Epithelial cell of proximal tubule (primary cell): ENCODE measurements at regions not wholly inside any gene's neighbourhood (a gene's known extent, or its start where the extent isn't known, plus 50 kb on each side); places are given as distances from the start of the nearest gene placed in this dataset.
A peak's percentile ranks its signal among the peaks of the same experiment; 100 is the strongest.

Experiments used
- DNase-seq: peaks from one replicate; pipeline ENCODE4 v3.0.0-alpha.2; 2011; ENCODE audit warnings: low read depth
- H3K4me3 ChIP-seq: 2 replicates; pipeline ENCODE4 v1.5.1; 2011; ENCODE audit warnings: low read depth, mild to moderate bottlenecking, low read length
- CTCF ChIP-seq: conservative IDR thresholded peaks from 2 replicates; pipeline ENCODE4 v1.5.1; 2012; ENCODE audit warnings: low read depth, mild to moderate bottlenecking, low read length

- no peak for TF ChIP-seq CTCF
- no peak for DNase-seq
- H3K4me3 ChIP-seq: no peak overlapping the region
Measured at GRCh38 chr9:108674766-108675530, 180.8 kb downstream of the ACTL7B start.

- no peak for DNase-seq
- H3K4me3 ChIP-seq: no peak overlapping the region
- TF ChIP-seq CTCF: no peak
Measured at GRCh38 chr9:108673386-108673785, 182.4 kb downstream of the ACTL7B start.

GRCh38 chr9:108672475-108673190 is 183.2 kb downstream of the ACTL7B start:
- TF ChIP-seq CTCF: no peak
- H3K4me3 ChIP-seq: no peak overlapping the region
- DNase-seq: no peak

- no peak for TF ChIP-seq CTCF
- no peak for DNase-seq
- H3K4me3 ChIP-seq: no peak overlapping the region
Measured at GRCh38 chr9:108671794-108672193, 184.0 kb downstream of the ACTL7B start.

- DNase-seq: no peak
- no peak overlapping the region for H3K4me3 ChIP-seq
- peak; percentile 53 for TF ChIP-seq CTCF
Measured at GRCh38 chr9:108671176-108671575, 184.6 kb downstream of the ACTL7B start.

GRCh38 chr9:108668938-108669335 is 186.8 kb downstream of the ACTL7B start:
- no peak for DNase-seq
- no peak overlapping the region for H3K4me3 ChIP-seq
- TF ChIP-seq CTCF: no peak
